Gastrocnemius medialis (tissue), 4 donors: ENCODE measurements at regions not wholly inside any gene's neighbourhood (a gene's known extent, or its start where the extent isn't known, plus 50 kb on each side); places are given as distances from the start of the nearest gene placed in this dataset.

Experiments used
- POLR2A ChIP-seq, 2 donors: fragments of 450-650 bp; IDR thresholded peaks; one replicate each; pipeline ENCODE4 v1.6.1; 2017; ENCODE audit warnings: antibody characterized with exemption in 2 of 2, mild to moderate bottlenecking in 2 of 2, moderate library complexity in 2 of 2
- TF ChIP-seq, protein P1 (sequence below), 5 experiments: fragments of 450-650 bp in 3 of 5; fragments of 200-600 bp in 2 of 5; sonication (generic) in 2 of 5; IDR thresholded peaks in 4 of 5; conservative IDR thresholded peaks in 1 of 5; 1 replicate in 4 of 5; 2 replicates in 1 of 5; pipeline ENCODE4 v1.5.1; 2016 to 2019; ENCODE audit warnings: antibody characterized with exemption in 5 of 5, mild to moderate bottlenecking in 3 of 5, moderate library complexity in 3 of 5

DNA sequence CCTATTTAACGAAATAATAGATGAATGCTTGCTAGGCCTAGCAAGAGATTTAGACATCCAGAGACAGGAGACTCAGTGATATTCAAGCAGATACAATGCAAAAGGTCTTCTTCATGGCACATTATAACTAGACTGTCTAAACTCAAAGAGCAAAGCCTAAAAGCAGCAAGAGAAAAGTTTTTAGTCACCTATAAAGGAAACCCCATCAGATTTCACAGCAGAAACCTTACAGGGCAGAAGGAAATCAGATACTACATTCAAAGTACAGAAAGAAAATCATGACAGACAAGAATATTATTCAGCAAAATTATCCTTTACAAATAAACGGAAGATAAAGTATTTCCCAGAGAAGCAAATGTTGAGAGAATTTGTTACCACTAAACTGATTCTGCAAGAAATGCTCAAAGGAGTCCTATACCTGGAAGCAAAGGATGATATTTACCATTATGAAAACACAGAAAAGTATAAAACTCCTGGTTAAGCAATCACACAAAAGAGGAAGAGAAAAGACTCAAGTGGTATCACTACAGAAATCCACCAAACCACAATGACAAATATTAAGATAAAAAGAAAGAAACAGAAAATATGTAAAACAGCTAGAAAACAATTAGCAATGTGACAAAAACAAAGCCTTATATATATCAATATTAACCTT lies 333.7 kb downstream of the MEI4 start:
- TF ChIP-seq, protein P1, sequence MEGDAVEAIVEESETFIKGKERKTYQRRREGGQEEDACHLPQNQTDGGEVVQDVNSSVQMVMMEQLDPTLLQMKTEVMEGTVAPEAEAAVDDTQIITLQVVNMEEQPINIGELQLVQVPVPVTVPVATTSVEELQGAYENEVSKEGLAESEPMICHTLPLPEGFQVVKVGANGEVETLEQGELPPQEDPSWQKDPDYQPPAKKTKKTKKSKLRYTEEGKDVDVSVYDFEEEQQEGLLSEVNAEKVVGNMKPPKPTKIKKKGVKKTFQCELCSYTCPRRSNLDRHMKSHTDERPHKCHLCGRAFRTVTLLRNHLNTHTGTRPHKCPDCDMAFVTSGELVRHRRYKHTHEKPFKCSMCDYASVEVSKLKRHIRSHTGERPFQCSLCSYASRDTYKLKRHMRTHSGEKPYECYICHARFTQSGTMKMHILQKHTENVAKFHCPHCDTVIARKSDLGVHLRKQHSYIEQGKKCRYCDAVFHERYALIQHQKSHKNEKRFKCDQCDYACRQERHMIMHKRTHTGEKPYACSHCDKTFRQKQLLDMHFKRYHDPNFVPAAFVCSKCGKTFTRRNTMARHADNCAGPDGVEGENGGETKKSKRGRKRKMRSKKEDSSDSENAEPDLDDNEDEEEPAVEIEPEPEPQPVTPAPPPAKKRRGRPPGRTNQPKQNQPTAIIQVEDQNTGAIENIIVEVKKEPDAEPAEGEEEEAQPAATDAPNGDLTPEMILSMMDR (IDR thresholded peaks at IDR 0.05 in 4 of 5, conservative IDR thresholded peaks at IDR 0.05 in 1 of 5): no peak
- no peak for TF ChIP-seq POLR2A (IDR thresholded peaks at IDR 0.05)
